GM20000 (cell line): ENCODE measurements at regions not wholly inside any gene's neighbourhood (a gene's known extent, or its start where the extent isn't known, plus 50 kb on each side); places are given as distances from the start of the nearest gene placed in this dataset.

ENCODE experiments used
- DNase-seq: peaks from one replicate; pipeline ENCODE4 v3.0.0; 2012; ENCODE audit warnings: low spot score
- CTCF ChIP-seq: IDR thresholded peaks from 2 replicates; pipeline ENCODE4 v1.5.1; 2012; ENCODE audit warnings: mild to moderate bottlenecking, control low read depth; ENCODE audit errors: extremely low read depth, missing control alignments

- TF ChIP-seq CTCF = no peak
- DNase-seq = no peak
Measured at GRCh38 chr20:60459212-60459611, 501.0 kb downstream of the CDH26 start.

- TF ChIP-seq CTCF = no peak
Measured at GRCh38 chr20:60461993-60462392, 503.8 kb downstream of the CDH26 start.

GRCh38 chr20:60463798-60464197, 505.6 kb downstream of the CDH26 start:
- no peak for DNase-seq
- no peak for TF ChIP-seq CTCF

More at GRCh38 chr20:60461993-60462392, 503.8 kb downstream of the CDH26 start:
- no peak for DNase-seq

- no peak for TF ChIP-seq CTCF
Measured at GRCh38 chr20:60465439-60465838, 507.2 kb downstream of the CDH26 start.

GRCh38 chr20:60465993-60466686, 507.9 kb downstream of the CDH26 start:
- no peak for TF ChIP-seq CTCF
- DNase-seq = no peak

More at GRCh38 chr20:60465439-60465838, 507.2 kb downstream of the CDH26 start:
- DNase-seq = no peak

GRCh38 chr20:60466687-60467022, 508.4 kb downstream of the CDH26 start:
- no peak for TF ChIP-seq CTCF
- no peak for DNase-seq

- TF ChIP-seq CTCF = no peak
- no peak for DNase-seq
Measured at GRCh38 chr20:60467078-60467477, 508.9 kb downstream of the CDH26 start.
